Neural cell (in vitro differentiated cells): ENCODE measurements at regions not wholly inside any gene's neighbourhood (a gene's known extent, or its start where the extent isn't known, plus 50 kb on each side); places are given as distances from the start of the nearest gene placed in this dataset.

Source experiments
- H2AFZ ChIP-seq: fragments of 200-600, 300-800 bp; sonication (generic), shearing (Covaris generic); 2 replicates; pipeline ENCODE4 v1.6.0; 2014; ENCODE audit warnings: low read depth, mild to moderate bottlenecking, antibody characterized with exemption, low read length, moderate library complexity
- H3F3A ChIP-seq: fragments of 200-600 bp; shearing (Covaris generic); 2 replicates; pipeline ENCODE4 v1.6.1; 2016; ENCODE audit warnings: mild to moderate bottlenecking, moderate library complexity, mixed read lengths, antibody characterized with exemption, low read length; ENCODE audit not compliant: insufficient read depth, poor library complexity, severe bottlenecking
- H3K27ac ChIP-seq: fragments of 200-600, 300-800 bp; sonication (generic), shearing (Covaris generic); 2 replicates; pipeline ENCODE4 v1.5.1; 2014; ENCODE audit warnings: mild to moderate bottlenecking, low read length, moderate library complexity
- H3K27me3 ChIP-seq: fragments of 300-800, 200-600 bp; sonication (generic), shearing (Covaris generic); 2 replicates; pipeline ENCODE4 v1.6.0; 2014; ENCODE audit warnings: mild to moderate bottlenecking, low read depth, low read length, moderate library complexity; ENCODE audit not compliant: insufficient read depth
- H3K36me3 ChIP-seq: fragments of 300-800, 200-600 bp; sonication (generic), shearing (Covaris generic); 2 replicates; pipeline ENCODE4 v1.5.1; 2014; ENCODE audit warnings: mild to moderate bottlenecking, antibody characterized with exemption, low read length, moderate library complexity; ENCODE audit not compliant: insufficient read depth
- H3K4me2 ChIP-seq: fragments of 300-800, 200-600 bp; sonication (generic), shearing (Covaris generic); 2 replicates; pipeline ENCODE4 v1.6.0; 2014; ENCODE audit warnings: mild to moderate bottlenecking, low read length
- H3K4me3 ChIP-seq: fragments of 300-800, 200-600 bp; sonication (generic), shearing (Covaris generic); 2 replicates; pipeline ENCODE4 v1.5.1; 2014; ENCODE audit warnings: mild to moderate bottlenecking, low read length, moderate library complexity
- H3K79me2 ChIP-seq: fragments of 200-600 bp; shearing (Covaris generic); replicated peaks from 2 replicates; pipeline ENCODE4 v1.6.0; 2014; ENCODE audit warnings: mild to moderate bottlenecking, low read length, moderate library complexity; ENCODE audit not compliant: insufficient read depth
- H3K9ac ChIP-seq: fragments of 300-800, 200-600 bp; sonication (generic), shearing (Covaris generic); 2 replicates; pipeline ENCODE4 v1.6.1; 2016; ENCODE audit warnings: mild to moderate bottlenecking, low read length, mixed read lengths
- H3K9me2 ChIP-seq: fragments of 200-600 bp; shearing (Covaris generic); 2 replicates; pipeline ENCODE4 v1.6.1; 2016; ENCODE audit warnings: mild to moderate bottlenecking, low read length, mixed read lengths; ENCODE audit not compliant: insufficient read depth
- H3K9me3 ChIP-seq: fragments of 200-600, 300-800 bp; sonication (generic), shearing (Covaris generic); 2 replicates; pipeline ENCODE4 v1.6.1; 2016; ENCODE audit warnings: mild to moderate bottlenecking, mixed run types, low read length, moderate library complexity, mixed read lengths
- H4K20me1 ChIP-seq: fragments of 200-600 bp; shearing (Covaris generic); 2 replicates; pipeline ENCODE4 v1.6.1; 2016; ENCODE audit warnings: mild to moderate bottlenecking, mixed run types; ENCODE audit not compliant: insufficient read depth
- EZH2 ChIP-seq: fragments of 200-600, 300-800 bp; shearing (Covaris generic), sonication (generic); IDR thresholded peaks from 2 replicates; pipeline ENCODE4 v1.6.1; 2014; ENCODE audit warnings: antibody characterized with exemption, low read length, borderline replicate concordance, mild to moderate bottlenecking; ENCODE audit not compliant: insufficient read depth, poor library complexity, severe bottlenecking
- MXI1 ChIP-seq: fragments of 450-650 bp; conservative IDR thresholded peaks from 2 replicates; pipeline ENCODE4 v1.6.1; 2014; ENCODE audit warnings: antibody characterized with exemption, mild to moderate bottlenecking; ENCODE audit not compliant: poor library complexity, severe bottlenecking
- POLR2AphosphoS5 ChIP-seq: IDR thresholded peaks from 2 replicates; pipeline ENCODE4 v1.6.1; 2012
- SMC3 ChIP-seq: fragments of 450-650 bp; conservative IDR thresholded peaks from 2 replicates; pipeline ENCODE4 v1.6.1; 2014; ENCODE audit warnings: antibody characterized with exemption, mild to moderate bottlenecking, moderate library complexity; ENCODE audit not compliant: poor library complexity
- TAF1 ChIP-seq: IDR thresholded peaks from 2 replicates; pipeline ENCODE4 v1.6.1; 2012; ENCODE audit warnings: low read depth
- TF ChIP-seq, protein P1 (sequence below): IDR thresholded peaks from 2 replicates; pipeline ENCODE4 v1.6.1; 2012; ENCODE audit warnings: borderline replicate concordance
- TF ChIP-seq, protein P2 (sequence below): fragments of 450-650 bp; IDR thresholded peaks from 2 replicates; pipeline ENCODE4 v1.5.1; 2014; ENCODE audit warnings: antibody characterized with exemption, mild to moderate bottlenecking, moderate library complexity; ENCODE audit not compliant: poor library complexity, severe bottlenecking

DNA sequence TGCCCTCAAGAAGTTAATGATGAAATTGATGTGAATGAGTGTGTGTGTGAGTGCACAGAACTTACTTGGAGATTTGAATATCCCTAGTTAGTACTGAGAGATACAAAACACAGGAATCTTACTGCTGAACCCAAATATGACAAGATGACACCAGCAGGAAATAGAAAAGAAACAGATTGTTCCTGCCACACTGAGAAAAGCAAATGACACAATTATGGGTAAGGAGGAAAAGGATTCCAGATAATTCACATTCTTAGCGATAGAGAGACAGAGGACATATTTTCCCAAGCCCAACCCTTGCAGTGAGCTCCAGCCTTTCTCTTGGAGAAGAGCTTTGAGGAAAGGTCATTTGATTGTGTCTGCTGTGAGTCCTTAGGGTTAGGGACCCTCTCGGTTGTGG is 105.7 kb upstream of the SMIM21 start:
- no peak for TF ChIP-seq SMC3
- TF ChIP-seq, protein P1, sequence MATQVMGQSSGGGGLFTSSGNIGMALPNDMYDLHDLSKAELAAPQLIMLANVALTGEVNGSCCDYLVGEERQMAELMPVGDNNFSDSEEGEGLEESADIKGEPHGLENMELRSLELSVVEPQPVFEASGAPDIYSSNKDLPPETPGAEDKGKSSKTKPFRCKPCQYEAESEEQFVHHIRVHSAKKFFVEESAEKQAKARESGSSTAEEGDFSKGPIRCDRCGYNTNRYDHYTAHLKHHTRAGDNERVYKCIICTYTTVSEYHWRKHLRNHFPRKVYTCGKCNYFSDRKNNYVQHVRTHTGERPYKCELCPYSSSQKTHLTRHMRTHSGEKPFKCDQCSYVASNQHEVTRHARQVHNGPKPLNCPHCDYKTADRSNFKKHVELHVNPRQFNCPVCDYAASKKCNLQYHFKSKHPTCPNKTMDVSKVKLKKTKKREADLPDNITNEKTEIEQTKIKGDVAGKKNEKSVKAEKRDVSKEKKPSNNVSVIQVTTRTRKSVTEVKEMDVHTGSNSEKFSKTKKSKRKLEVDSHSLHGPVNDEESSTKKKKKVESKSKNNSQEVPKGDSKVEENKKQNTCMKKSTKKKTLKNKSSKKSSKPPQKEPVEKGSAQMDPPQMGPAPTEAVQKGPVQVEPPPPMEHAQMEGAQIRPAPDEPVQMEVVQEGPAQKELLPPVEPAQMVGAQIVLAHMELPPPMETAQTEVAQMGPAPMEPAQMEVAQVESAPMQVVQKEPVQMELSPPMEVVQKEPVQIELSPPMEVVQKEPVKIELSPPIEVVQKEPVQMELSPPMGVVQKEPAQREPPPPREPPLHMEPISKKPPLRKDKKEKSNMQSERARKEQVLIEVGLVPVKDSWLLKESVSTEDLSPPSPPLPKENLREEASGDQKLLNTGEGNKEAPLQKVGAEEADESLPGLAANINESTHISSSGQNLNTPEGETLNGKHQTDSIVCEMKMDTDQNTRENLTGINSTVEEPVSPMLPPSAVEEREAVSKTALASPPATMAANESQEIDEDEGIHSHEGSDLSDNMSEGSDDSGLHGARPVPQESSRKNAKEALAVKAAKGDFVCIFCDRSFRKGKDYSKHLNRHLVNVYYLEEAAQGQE = no peak
- no peaks in the 10 kb centered on the region for H3K9me3 ChIP-seq
- H3K4me3 ChIP-seq = no peak overlapping the region
- no peak overlapping the region for H3K4me2 ChIP-seq
- no peaks in the 10 kb centered on the region for H4K20me1 ChIP-seq
- H3F3A ChIP-seq = no peaks in the 10 kb centered on the region
- no peak overlapping the region for H3K9ac ChIP-seq
- H3K36me3 ChIP-seq = no peaks in the 10 kb centered on the region
- H2AFZ ChIP-seq = no peak overlapping the region
- no peak overlapping the region for H3K27ac ChIP-seq
- no peaks in the 10 kb centered on the region for H3K27me3 ChIP-seq
- no peaks in the 10 kb centered on the region for H3K9me2 ChIP-seq
- H3K79me2 ChIP-seq = no peaks in the 10 kb centered on the region

DNA sequence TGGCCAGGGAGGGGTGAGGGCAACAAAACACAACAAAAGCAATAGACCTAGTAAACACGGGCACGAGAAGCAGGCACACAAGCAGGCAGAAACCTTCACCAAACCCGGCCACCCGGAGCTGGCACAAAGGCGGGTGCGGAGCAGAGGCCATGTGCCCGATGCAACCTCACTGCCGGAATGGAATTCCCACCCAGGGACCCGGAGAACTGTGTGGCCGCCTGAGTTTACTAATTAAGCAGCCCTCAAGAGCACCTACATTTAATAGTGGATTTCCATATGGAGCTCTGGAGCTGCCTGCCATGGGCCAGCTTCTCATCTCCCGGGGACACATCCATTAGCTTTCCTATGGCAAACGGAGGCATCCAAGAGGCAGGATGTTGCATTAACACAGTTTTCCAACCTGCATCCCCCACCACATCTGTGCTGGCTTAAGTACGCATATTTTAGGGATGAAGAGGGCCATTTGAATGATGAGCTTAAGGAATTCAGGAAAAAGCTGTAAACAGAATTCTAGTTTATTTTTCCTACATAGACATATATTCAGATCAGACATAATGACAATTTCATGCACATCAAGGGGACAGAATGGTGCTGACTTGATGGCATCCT is 104.5 kb upstream of the SMIM21 start:
- no peak overlapping the region for H3K4me2 ChIP-seq
- no peak overlapping the region for H3K27ac ChIP-seq
- H3F3A ChIP-seq = no peaks in the 10 kb centered on the region
- H3K9me2 ChIP-seq = no peaks in the 10 kb centered on the region
- H3K9ac ChIP-seq = no peak overlapping the region
- no peaks in the 10 kb centered on the region for H3K27me3 ChIP-seq
- H3K79me2 ChIP-seq = no peaks in the 10 kb centered on the region
- no peaks in the 10 kb centered on the region for H4K20me1 ChIP-seq
- no peaks in the 10 kb centered on the region for H3K36me3 ChIP-seq
- no peaks in the 10 kb centered on the region for H3K9me3 ChIP-seq
- H2AFZ ChIP-seq = no peak overlapping the region
- TF ChIP-seq MXI1 = no peak
- TF ChIP-seq, protein P1 = no peak
- TF ChIP-seq POLR2AphosphoS5 = no peak
- no peak for TF ChIP-seq EZH2
- TF ChIP-seq, protein P2, sequence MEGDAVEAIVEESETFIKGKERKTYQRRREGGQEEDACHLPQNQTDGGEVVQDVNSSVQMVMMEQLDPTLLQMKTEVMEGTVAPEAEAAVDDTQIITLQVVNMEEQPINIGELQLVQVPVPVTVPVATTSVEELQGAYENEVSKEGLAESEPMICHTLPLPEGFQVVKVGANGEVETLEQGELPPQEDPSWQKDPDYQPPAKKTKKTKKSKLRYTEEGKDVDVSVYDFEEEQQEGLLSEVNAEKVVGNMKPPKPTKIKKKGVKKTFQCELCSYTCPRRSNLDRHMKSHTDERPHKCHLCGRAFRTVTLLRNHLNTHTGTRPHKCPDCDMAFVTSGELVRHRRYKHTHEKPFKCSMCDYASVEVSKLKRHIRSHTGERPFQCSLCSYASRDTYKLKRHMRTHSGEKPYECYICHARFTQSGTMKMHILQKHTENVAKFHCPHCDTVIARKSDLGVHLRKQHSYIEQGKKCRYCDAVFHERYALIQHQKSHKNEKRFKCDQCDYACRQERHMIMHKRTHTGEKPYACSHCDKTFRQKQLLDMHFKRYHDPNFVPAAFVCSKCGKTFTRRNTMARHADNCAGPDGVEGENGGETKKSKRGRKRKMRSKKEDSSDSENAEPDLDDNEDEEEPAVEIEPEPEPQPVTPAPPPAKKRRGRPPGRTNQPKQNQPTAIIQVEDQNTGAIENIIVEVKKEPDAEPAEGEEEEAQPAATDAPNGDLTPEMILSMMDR = no peak
- TF ChIP-seq TAF1 = no peak
- no peak overlapping the region for H3K4me3 ChIP-seq
